SK-N-SH treated with all-trans-retinoic acid at 6 μM for 48 hours (cell line): ENCODE measurements at regions not wholly inside any gene's neighbourhood (a gene's known extent, or its start where the extent isn't known, plus 50 kb on each side); places are given as distances from the start of the nearest gene placed in this dataset.

Experiments
- PPARA ChIP-seq: fragments of 250-450 bp; sonication (Bioruptor Pico); IDR thresholded peaks from 2 replicates; pipeline ENCODE4 v1.5.0; 2020; ENCODE audit warnings: mild to moderate bottlenecking, borderline replicate concordance
- ZC3H10 ChIP-seq: fragments of 250-450 bp; sonication (Bioruptor Pico); IDR thresholded peaks from 2 replicates; pipeline ENCODE4 v1.5.1; 2021; ENCODE audit warnings: mild to moderate bottlenecking, moderate library complexity
- ZFP3 ChIP-seq: fragments of 250-450 bp; sonication (Bioruptor Pico); IDR thresholded peaks from 2 replicates; pipeline ENCODE4 v1.5.0; 2020; ENCODE audit warnings: mild to moderate bottlenecking, moderate library complexity
- TF ChIP-seq, protein P1 (sequence below): fragments of 250-450 bp; sonication (Bioruptor Pico); IDR thresholded peaks from 2 replicates; pipeline ENCODE4 v1.5.1; 2021; ENCODE audit warnings: mild to moderate bottlenecking, moderate library complexity

DNA sequence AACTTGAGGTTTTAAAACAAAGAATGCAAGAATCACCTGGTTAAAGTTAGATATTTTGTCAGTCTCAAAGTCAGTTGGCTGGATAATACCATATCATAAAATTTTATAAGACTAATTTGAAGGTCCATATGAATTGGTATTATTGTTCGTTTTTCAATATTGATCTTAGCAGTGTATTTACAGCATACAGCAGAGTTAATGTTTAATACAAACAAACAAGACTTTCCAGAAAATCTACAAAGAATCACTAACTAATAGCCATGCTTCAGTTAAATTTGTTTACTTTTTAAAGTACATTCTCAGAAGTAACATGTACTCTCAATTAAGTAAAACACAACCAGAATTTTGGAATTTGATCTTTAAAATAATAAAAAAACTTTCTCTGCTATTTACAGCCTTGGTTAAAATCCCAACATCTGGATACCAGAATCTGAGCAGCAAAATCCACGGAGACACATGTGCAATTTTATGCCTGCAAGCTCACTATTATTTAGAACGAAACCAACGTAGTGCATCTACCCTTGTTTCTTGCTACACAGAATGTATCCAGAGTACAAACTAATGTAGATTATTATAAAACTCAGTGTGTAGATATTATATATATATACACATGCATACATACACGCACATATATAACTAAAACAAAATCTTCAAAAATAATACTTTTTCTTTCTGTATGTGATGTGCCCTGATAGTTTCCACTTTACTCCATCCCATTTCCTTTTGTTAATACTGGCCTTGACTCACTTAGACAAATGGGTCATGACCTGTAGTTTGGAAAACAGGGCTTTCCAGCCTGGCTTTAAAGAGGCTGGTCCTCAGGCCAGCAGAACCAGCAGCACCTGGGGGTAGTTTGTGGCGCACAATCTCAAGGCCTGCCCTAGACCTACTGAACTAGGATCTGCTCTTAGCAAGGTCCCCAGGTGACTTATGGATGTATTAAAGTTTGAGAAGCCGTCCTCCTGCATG, 63.6 kb upstream of the ERG start:
- TF ChIP-seq PPARA, result no peak
- TF ChIP-seq ZC3H10 (CRISPR knock-in tag), result no peak
- TF ChIP-seq, protein P1, sequence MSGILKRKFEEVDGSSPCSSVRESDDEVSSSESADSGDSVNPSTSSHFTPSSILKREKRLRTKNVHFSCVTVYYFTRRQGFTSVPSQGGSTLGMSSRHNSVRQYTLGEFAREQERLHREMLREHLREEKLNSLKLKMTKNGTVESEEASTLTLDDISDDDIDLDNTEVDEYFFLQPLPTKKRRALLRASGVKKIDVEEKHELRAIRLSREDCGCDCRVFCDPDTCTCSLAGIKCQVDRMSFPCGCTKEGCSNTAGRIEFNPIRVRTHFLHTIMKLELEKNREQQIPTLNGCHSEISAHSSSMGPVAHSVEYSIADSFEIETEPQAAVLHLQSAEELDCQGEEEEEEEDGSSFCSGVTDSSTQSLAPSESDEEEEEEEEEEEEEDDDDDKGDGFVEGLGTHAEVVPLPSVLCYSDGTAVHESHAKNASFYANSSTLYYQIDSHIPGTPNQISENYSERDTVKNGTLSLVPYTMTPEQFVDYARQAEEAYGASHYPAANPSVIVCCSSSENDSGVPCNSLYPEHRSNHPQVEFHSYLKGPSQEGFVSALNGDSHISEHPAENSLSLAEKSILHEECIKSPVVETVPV (CRISPR knock-in tag), result no peak
- no peak for TF ChIP-seq ZFP3 (CRISPR knock-in tag)
